HG02884 (cell line): ENCODE measurements at regions not wholly inside any gene's neighbourhood (a gene's known extent, or its start where the extent isn't known, plus 50 kb on each side); places are given as distances from the start of the nearest gene placed in this dataset.
A peak's percentile ranks its signal among the peaks of the same experiment; 100 is the strongest.
"Not testable (repeated sequence)": the region's sequence is repeated elsewhere in the genome, so short reads cannot be mapped to it uniquely, and the experiment has no call there.

Source experiments
- ATAC-seq: cut with Tn5 transposase; IDR thresholded peaks from one replicate; pipeline ENCODE4 v1.9.1; 2021; ENCODE audit warnings: mild to moderate bottlenecking, moderate library complexity; ENCODE audit not compliant: unreplicated experiment

- ATAC-seq = no peak
Measured at GRCh38 chr13:32828711-32829110, 187.5 kb upstream of the KL start.

GRCh38 chr13:32829269-32829668, 187.0 kb upstream of the KL start:
- no peak for ATAC-seq

DNA sequence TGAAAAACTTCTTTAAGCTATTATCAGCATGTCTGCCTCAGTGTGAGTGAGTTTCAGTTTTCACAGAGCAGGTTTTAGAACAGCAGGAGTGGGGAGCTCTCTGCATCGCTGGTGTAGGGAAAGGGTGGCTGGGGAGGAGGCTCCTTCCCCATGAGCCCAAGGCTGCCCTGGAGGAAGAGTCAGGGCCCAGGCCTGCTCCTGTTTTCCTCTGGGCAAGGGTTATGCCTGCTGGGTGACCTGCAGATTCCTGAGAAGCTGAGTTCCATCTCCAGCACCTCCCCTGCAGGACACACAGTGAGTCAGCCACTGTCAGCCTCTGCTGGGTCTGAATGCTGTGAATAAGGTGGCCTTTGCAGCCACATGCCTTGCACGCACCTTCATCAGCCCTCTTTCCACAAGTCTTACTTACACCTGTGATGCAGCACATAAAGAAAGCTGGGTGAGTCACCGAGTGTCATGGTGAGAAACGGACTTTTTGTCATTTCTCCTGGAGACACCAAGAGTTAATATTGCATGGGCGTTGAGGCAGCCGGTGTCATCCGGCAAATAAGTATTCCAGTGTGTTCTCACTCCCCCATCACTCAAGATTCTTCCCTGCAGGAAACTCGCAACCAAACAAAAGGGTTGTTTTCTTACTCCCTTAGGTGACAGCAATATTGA, 186.4 kb upstream of the KL start:
- ATAC-seq = no peak

GRCh38 chr13:32830336-32831031, 185.7 kb upstream of the KL start:
- no peak for ATAC-seq

- no peak for ATAC-seq
Measured at GRCh38 chr13:32837307-32837972, 178.8 kb upstream of the KL start.

GRCh38 chr13:32837973-32838927, 178.0 kb upstream of the KL start:
- ATAC-seq = no peak

- peak; percentile 51 for ATAC-seq
Measured at GRCh38 chr13:32838945-32839344, 177.3 kb upstream of the KL start.

DNA sequence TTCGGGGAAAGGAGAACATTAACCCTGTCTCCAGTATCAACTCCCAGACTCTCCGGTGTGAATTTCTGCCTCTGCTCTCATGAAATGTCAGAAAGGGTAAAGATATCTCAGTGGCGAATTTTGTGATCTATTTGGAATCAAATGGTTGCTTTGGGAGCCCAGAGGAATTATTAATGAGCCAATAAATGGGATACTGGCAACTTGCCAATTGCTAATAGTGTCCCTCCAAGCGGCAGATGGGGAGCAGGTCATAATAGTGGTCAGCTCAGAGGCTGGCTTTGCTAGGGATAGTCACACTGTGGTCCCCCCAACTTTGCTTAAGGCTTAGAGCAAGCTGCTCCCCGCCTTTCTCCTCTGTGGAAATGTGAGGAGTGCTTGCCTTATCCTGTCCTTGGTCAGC, 176.1 kb upstream of the KL start:
- ATAC-seq = no peak

- peak; percentile 78 for ATAC-seq
Measured at GRCh38 chr13:32840989-32841713, 175.1 kb upstream of the KL start.

DNA sequence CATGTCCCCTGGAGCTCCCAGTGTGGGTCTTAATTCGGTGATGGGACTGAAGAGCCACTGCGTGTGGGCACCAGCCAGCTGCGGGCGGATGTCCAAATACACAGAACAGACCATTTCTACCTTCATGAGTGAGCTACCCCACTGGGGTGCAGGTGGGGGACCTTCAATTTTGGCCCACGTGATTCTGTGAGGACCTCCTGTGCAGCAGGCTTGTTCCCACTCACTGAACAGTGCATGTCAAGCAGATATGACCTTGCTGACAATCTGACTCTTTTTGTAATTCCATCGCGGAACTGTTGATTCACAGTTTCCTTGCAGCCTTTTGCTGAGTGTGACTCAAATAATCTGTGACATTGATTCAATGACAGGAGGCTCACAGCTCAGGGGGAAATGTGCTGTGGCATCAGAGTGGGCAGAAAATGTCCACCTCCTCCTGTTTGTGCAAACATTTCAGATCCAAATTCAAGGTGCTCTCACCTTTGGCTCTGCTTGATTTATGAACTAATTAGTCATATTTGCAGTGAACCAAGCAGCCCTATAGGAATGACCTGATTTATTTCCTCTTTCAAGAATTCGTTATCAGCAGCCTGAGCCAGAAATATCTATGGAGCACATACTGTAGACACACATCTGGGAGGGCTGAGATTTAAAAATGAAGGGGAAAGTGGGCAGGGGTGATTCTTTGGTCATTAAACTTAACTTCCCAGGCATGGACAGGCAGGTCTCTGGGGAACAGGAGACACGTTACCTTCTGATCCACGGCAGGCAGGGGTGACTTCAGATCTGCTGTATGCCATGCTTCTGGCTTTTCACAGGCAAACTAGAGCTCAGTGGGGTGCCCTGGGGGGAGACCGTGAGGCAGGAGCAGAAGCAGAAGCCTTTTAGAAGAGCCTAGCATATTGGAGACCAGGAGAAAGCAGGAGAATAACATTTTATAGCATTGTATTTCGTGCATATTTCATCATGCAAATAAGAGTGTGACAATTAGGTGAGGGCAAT, 170.0 kb upstream of the KL start:
- ATAC-seq = no peak

GRCh38 chr13:32847976-32848375, 168.2 kb upstream of the KL start:
- ATAC-seq = not testable (repeated sequence)

DNA sequence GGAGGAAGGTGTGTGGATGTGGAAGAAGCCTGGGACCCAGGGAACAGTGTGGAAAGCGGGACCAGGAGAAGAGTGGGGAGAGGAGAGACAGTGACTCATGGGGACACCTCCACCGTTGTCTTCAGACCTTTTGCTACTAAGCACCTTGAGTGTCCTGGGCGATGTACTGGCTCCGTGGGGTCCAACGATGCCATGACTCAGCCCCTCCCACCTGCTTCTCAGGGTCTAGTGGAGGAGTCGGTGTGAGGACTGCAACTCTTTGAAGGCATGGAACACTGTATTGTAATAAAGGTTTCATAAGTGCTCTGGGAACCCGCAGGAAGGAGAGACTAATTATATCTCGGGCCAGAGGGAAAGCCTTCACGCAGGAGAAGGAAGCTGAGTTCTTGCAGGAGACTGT, 166.9 kb upstream of the KL start:
- no peak for ATAC-seq

DNA sequence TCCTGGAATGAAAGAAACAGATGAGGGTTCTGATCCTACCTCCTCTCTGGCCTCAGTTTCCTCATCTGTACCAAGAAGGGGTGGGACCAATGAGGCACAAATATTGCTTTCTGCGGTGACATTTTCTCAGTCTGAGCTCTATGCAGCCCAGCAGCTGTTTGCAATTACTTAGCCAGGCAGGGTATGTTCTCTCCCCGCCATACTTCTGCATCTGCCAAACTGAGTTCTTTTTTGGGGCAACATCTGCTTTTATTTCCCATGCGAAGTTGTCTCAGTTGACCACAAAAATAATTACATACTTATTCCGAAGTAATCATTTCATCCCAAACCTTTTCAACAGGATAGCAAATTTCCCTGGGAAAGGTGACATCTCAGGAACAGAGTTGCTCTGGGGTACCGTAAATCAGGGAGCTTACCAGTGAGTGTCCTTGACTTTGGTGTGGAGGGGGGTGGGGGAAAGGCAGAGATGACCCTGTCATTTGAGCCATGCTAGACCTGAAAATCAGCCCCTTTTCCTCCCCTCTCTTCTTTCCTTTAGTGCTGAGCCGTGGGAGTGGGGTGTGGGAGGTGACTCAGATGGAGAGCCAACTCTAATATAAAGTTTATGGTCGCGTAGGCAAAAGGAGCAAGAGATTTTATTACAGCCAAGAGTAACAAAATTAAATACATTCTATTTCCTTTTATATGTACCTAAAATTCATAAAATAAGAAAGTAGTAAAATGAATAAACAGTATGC, 165.7 kb upstream of the KL start:
- no peak for ATAC-seq

DNA sequence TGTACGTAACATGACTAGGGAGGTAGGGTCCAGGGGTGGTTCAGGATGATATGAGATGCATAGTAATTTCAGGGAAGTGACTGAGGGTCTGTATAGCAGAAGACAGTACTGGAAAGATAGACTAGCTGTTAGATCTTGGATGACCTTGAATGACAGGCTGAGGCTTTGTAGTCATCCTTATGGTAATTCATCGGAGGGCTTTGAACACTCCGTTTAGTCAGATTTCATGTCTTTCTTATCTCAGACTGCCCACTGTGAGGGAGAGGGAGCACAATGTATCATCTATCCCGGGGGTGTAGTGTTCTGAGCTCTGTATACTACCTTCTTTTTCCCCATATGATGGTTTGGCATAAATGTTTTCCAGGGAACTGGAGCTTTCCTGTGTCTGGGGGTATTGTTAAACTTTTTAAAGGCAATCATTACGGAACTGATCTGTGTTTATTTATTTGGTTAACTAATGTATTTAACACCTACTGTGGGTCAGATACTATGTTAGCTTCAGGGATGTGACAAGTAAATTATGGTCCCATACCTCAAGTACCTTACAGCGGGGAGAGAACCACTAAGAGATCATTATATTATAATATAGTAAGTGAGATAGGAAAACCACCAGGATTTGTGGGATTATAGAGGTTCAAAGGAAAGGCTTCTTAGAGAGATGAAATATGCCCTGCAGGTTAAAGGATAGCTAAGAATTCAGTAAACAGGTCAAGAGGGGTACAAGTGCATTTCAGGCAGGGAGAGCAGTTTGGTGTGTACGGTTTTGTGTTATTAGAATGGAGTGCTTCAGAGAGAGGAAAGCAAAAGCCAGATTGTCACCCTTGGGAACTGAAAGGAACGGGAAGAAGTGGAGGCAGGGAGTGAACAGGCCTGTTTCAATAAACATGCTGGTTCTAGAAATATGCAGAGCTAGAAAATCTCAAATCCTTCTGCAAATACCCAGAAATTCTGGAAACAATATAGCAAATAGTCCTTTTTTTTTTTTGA, 164.8 kb upstream of the KL start:
- no peak for ATAC-seq

DNA sequence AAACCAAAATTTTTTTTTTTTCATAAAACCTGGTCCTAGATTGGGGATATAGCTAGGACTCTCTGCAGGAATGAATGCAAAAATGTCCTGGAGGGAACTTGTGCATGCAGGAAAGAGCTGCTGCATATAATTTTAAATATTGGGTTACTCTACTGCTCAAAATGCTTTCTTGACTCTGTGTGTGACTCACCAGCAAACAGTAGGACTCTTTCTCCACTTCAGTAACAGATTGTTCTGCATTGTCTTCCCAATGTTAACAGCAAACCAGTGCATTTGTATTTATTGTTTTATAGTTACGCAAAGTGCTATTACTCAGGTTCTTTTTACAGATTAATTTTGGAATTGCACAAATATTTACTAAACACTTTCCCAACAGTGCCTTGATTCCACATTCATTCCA, 163.7 kb upstream of the KL start:
- ATAC-seq = no peak

DNA sequence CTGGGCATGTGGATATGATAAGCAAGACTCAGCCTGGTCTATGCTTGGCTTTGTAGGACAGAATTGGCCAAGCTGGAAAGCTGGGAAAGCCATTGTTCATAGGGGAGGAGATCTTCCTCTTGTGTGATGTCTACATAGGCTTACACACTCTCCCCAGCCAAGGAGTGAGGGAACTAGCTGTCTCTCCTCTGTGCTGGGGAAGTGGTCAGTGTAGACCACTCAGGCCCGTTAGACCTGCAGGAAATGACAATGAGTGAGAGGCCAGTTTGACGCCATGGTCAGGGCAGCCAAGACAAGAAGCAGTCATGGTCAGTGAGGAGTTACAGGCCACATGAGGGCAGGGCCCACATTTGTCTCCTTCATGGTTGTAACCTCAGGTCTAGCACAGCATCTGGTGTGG, 159.1 kb upstream of the KL start:
- ATAC-seq = no peak

DNA sequence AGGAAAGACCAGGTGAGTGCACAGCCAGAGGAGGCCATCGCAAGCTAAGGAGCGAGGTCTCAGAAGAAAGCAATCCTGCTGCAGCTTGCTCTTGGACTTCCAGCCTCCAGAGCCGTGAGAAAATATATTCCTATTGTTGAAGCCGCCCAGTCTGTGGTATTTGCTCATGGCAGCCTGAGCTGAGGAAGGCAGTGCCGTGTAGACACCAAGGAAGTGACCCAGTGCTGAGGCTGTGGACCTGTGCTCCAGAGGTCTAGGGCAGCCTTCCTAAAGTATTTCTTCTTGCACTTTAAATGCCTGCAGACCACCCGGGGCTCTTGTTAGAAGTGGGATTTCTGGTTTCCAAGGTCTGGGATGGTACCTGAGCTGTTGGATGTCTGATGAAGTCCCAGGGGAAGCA, 158.5 kb upstream of the KL start:
- ATAC-seq = no peak
